ENCODE measurements at regions not wholly inside any gene's neighbourhood (a gene's known extent, or its start where the extent isn't known, plus 50 kb on each side); places are given as distances from the start of the nearest gene placed in this dataset.
"Not testable (repeated sequence)": the region's sequence is repeated elsewhere in the genome, so short reads cannot be mapped to it uniquely, and the experiment has no call there.

DNA sequence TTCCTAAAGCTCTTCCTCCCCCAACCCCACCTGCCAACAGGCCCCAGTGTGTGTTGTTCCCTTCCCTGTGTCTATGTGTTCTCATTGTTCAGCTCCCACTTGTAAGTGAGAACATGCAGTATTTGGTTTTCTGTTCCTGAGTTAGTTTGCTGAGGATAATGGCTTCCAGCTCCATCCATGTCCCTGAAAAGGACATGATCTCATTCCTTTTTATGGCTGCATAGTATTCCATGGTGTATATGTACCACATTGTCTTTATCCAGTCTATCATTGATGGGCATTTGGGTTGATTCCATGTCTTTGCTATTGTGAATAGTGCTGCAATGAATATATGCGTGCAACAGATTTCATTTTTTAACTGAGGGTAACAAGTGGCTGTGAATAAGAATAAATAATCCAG lies 69.0 kb upstream of the FHIP2A start:
- TF ChIP-seq, protein P1, sequence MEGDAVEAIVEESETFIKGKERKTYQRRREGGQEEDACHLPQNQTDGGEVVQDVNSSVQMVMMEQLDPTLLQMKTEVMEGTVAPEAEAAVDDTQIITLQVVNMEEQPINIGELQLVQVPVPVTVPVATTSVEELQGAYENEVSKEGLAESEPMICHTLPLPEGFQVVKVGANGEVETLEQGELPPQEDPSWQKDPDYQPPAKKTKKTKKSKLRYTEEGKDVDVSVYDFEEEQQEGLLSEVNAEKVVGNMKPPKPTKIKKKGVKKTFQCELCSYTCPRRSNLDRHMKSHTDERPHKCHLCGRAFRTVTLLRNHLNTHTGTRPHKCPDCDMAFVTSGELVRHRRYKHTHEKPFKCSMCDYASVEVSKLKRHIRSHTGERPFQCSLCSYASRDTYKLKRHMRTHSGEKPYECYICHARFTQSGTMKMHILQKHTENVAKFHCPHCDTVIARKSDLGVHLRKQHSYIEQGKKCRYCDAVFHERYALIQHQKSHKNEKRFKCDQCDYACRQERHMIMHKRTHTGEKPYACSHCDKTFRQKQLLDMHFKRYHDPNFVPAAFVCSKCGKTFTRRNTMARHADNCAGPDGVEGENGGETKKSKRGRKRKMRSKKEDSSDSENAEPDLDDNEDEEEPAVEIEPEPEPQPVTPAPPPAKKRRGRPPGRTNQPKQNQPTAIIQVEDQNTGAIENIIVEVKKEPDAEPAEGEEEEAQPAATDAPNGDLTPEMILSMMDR (IDR thresholded peaks at IDR 0.05), result not testable (repeated sequence)
- TF ChIP-seq POLR2A (IDR thresholded peaks at IDR 0.05), result not testable (repeated sequence)

Data from body of pancreas (tissue), 4 donors.